ENCODE measurements at regions not wholly inside any gene's neighbourhood (a gene's known extent, or its start where the extent isn't known, plus 50 kb on each side); places are given as distances from the start of the nearest gene placed in this dataset.

DNA sequence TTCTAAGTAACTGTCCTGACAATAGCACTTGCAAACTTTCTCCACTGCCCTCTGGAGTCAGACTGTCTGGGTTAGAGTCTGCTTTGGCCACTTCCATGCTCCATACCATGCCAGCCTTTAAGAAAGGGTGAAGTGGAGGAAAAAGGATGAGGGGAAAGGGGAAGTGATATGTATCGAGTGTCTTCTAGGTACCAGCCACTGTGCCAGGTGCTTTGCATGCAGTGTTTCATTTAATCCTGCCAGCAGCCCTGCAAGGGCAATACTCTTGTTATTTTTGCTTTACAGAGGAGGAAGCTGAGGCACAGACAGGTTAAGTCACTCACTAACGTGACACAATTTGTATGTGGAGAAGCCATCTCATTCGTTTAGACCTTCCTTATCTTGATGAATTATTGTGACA, 55.6 kb downstream of the RTL9 start:
- WGBS (ENCODE audit: extremely low coverage, insufficient coverage, low lambda C conversion rate): no CpG with 5 or more reads among the region's 3 CpGs
- no peak overlapping the region for H3K4ac ChIP-seq (ENCODE audit: low read depth, low read length)
- no peak overlapping the region for H2BK120ac ChIP-seq (ENCODE audit: low read depth, low read length)
- H3K4me3 ChIP-seq (ENCODE audit: low read length): no peak overlapping the region
- DNase-seq: no peak
- H2BK15ac ChIP-seq (replicated peaks; ENCODE audit: low read depth): no peak overlapping the region
- H2AK5ac ChIP-seq (ENCODE audit: low read length): no peak overlapping the region
- no peak overlapping the region for H3K27ac ChIP-seq (ENCODE audit: low read depth, low read length)
- H3K18ac ChIP-seq (ENCODE audit: low read length): no peak overlapping the region
- H3K23ac ChIP-seq (ENCODE audit: low read length): no peak overlapping the region
- H4K5ac ChIP-seq (ENCODE audit: low read length): no peak overlapping the region
- H2BK5ac ChIP-seq (ENCODE audit: low read length): no peak overlapping the region
- no peaks in the 10 kb centered on the region for H3K79me2 ChIP-seq (ENCODE audit: control insufficient read depth, insufficient read depth, low read length)
- no peaks in the 10 kb centered on the region for H3K27me3 ChIP-seq (ENCODE audit: insufficient read depth, low read length, poor library complexity)
- H4K8ac ChIP-seq (ENCODE audit: low read depth, low read length): no peak overlapping the region
- no peaks in the 10 kb centered on the region for H3K79me1 ChIP-seq (ENCODE audit: low read length)
- no peak overlapping the region for H3K9ac ChIP-seq (ENCODE audit: low read length)
- H3K4me2 ChIP-seq (ENCODE audit: low read length): no peak overlapping the region
- H3K36me3 ChIP-seq (ENCODE audit: control insufficient read depth, insufficient read depth, low read length): no peaks in the 10 kb centered on the region
- H3K56ac ChIP-seq (ENCODE audit: low read length): no peak overlapping the region
- H3K4me1 ChIP-seq (ENCODE audit: control insufficient read depth, low read depth, low read length): no peaks in the 10 kb centered on the region

DNA sequence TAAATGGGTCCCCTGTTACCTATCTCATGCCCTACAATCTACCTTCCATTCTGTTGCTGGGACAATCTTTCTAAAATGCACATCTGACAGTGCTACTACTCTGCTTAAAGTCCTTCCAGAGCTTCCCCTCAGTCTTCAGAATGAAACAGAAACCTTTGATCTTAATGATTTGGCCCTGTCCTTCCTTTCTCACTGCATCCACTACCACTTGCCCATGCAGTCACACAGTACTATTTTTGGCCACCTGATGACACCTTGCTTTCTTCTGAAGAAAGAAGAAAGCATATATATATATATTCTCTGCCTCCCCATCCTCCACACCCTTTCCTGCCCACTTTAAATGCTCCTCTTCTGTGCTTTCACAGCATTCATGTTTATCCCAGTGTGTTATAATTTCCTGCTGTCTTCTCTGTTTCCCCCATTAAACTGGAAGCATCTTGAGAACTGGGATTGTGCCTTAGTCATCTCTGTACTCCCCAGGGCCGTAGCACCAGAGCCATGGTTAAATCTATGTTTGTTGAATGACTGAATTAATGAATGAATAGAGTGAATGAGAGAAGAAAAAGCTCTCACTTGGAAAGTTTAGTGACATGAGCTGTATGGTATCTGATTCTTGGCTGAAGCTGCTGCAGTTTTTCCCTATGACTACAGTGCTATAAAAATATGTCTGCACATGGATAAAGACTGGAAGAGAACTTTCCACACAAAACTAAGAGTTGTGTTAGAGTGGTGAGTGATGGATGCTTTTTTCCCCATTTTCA, 56.2 kb downstream of the RTL9 start:
- Histone ChIP-seq H3K4me2 (ENCODE audit: low read length) (no peak overlapping the region), H2BK5ac (ENCODE audit: low read length) (no peak overlapping the region), H2AK5ac (ENCODE audit: low read length) (no peak overlapping the region), H3K56ac (ENCODE audit: low read length) (no peak overlapping the region), H3K18ac (ENCODE audit: low read length) (no peak overlapping the region), H3K79me2 (ENCODE audit: control insufficient read depth, insufficient read depth, low read length) (no peaks in the 10 kb centered on the region), H2BK120ac (ENCODE audit: low read depth, low read length) (no peak overlapping the region), H4K8ac (ENCODE audit: low read depth, low read length) (no peak overlapping the region), H2BK15ac (replicated peaks; ENCODE audit: low read depth) (no peak overlapping the region), H4K5ac (ENCODE audit: low read length) (no peak overlapping the region), H3K4me1 (ENCODE audit: control insufficient read depth, low read depth, low read length) (no peaks in the 10 kb centered on the region), H3K27me3 (ENCODE audit: insufficient read depth, low read length, poor library complexity) (no peaks in the 10 kb centered on the region), H3K36me3 (ENCODE audit: control insufficient read depth, insufficient read depth, low read length) (no peaks in the 10 kb centered on the region), H3K79me1 (ENCODE audit: low read length) (no peaks in the 10 kb centered on the region), H3K4me3 (ENCODE audit: low read length) (no peak overlapping the region), H3K9ac (ENCODE audit: low read length) (no peak overlapping the region), H3K23ac (ENCODE audit: low read length) (no peak overlapping the region), H3K27ac (ENCODE audit: low read depth, low read length) (no peak overlapping the region), H3K4ac (ENCODE audit: low read depth, low read length) (no peak overlapping the region)
- WGBS (ENCODE audit: extremely low coverage, insufficient coverage, low lambda C conversion rate): no CpG with 5 or more reads among the region's 1 CpG
- DNase-seq: no peak

GRCh38 chrX:110415440-110416170, 57.0 kb downstream of the RTL9 start:
- Histone ChIP-seq H3K79me2 (ENCODE audit: control insufficient read depth, insufficient read depth, low read length) (no peaks in the 10 kb centered on the region), H3K4me1 (ENCODE audit: control insufficient read depth, low read depth, low read length) (no peaks in the 10 kb centered on the region)
- no CpG with 5 or more reads among the region's 6 CpGs for WGBS (ENCODE audit: extremely low coverage, insufficient coverage, low lambda C conversion rate)

DNA sequence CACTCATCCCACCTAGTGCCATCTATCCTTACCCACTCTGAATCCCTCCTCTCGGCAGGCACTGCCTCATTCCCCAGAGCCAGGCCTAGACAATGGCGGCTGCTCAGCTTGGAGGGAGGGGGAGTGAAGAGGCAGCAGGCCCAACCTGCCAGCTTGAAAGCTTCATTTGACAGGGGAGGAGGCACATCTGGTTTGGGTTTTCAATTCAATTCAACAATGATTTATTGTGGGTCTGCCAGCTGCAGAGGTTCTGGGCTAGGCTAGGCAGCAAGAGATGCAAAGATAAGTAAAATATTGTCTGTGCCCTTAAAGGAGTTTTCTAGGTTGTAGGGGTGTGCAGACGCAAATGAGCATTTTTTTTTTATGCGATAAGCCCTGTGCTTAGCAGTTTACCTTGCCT, 58.5 kb downstream of the RTL9 start:
- Histone ChIP-seq H3K18ac (ENCODE audit: low read length) (no peak overlapping the region), H3K4me2 (ENCODE audit: low read length) (no peak overlapping the region), H4K8ac (ENCODE audit: low read depth, low read length) (no peak overlapping the region), H3K23ac (ENCODE audit: low read length) (no peak overlapping the region), H2AK5ac (ENCODE audit: low read length) (no peak overlapping the region), H4K5ac (ENCODE audit: low read length) (no peak overlapping the region), H3K36me3 (ENCODE audit: control insufficient read depth, insufficient read depth, low read length) (no peaks in the 10 kb centered on the region), H3K27me3 (ENCODE audit: insufficient read depth, low read length, poor library complexity) (no peaks in the 10 kb centered on the region), H2BK120ac (ENCODE audit: low read depth, low read length) (no peak overlapping the region), H3K27ac (ENCODE audit: low read depth, low read length) (no peak overlapping the region), H3K9ac (ENCODE audit: low read length) (no peak overlapping the region), H3K79me1 (ENCODE audit: low read length) (no peaks in the 10 kb centered on the region), H2BK15ac (replicated peaks; ENCODE audit: low read depth) (no peak overlapping the region), H3K4me3 (ENCODE audit: low read length) (no peak overlapping the region), H3K79me2 (ENCODE audit: control insufficient read depth, insufficient read depth, low read length) (no peaks in the 10 kb centered on the region), H3K4ac (ENCODE audit: low read depth, low read length) (no peak overlapping the region), H3K56ac (ENCODE audit: low read length) (no peak overlapping the region), H3K4me1 (ENCODE audit: control insufficient read depth, low read depth, low read length) (no peaks in the 10 kb centered on the region), H2BK5ac (ENCODE audit: low read length) (no peak overlapping the region)
- no peak for DNase-seq
- no CpG with 5 or more reads among the region's 4 CpGs for WGBS (ENCODE audit: extremely low coverage, insufficient coverage, low lambda C conversion rate)

More at GRCh38 chrX:110415440-110416170, 57.0 kb downstream of the RTL9 start:
- Histone ChIP-seq H2BK15ac (replicated peaks; ENCODE audit: low read depth) (no peak overlapping the region), H3K4ac (ENCODE audit: low read depth, low read length) (no peak overlapping the region), H2AK5ac (ENCODE audit: low read length) (no peak overlapping the region), H4K5ac (ENCODE audit: low read length) (no peak overlapping the region), H3K18ac (ENCODE audit: low read length) (no peak overlapping the region), H3K23ac (ENCODE audit: low read length) (no peak overlapping the region), H3K4me3 (ENCODE audit: low read length) (no peak overlapping the region), H3K79me1 (ENCODE audit: low read length) (no peaks in the 10 kb centered on the region), H3K36me3 (ENCODE audit: control insufficient read depth, insufficient read depth, low read length) (no peaks in the 10 kb centered on the region), H3K27ac (ENCODE audit: low read depth, low read length) (no peak overlapping the region), H2BK120ac (ENCODE audit: low read depth, low read length) (no peak overlapping the region), H3K27me3 (ENCODE audit: insufficient read depth, low read length, poor library complexity) (no peaks in the 10 kb centered on the region), H4K8ac (ENCODE audit: low read depth, low read length) (no peak overlapping the region), H3K4me2 (ENCODE audit: low read length) (no peak overlapping the region), H2BK5ac (ENCODE audit: low read length) (no peak overlapping the region), H3K9ac (ENCODE audit: low read length) (no peak overlapping the region), H3K56ac (ENCODE audit: low read length) (no peak overlapping the region)
- no peak for DNase-seq

- Histone ChIP-seq H4K5ac (ENCODE audit: low read length) (no peak overlapping the region), H3K27me3 (ENCODE audit: insufficient read depth, low read length, poor library complexity) (no peaks in the 10 kb centered on the region), H3K79me1 (ENCODE audit: low read length) (no peaks in the 10 kb centered on the region), H2AK5ac (ENCODE audit: low read length) (no peak overlapping the region), H3K4ac (ENCODE audit: low read depth, low read length) (no peak overlapping the region), H3K23ac (ENCODE audit: low read length) (no peak overlapping the region), H3K79me2 (ENCODE audit: control insufficient read depth, insufficient read depth, low read length) (no peaks in the 10 kb centered on the region), H3K4me2 (ENCODE audit: low read length) (no peak overlapping the region), H3K56ac (ENCODE audit: low read length) (no peak overlapping the region), H3K4me3 (ENCODE audit: low read length) (no peak overlapping the region), H2BK120ac (ENCODE audit: low read depth, low read length) (no peak overlapping the region), H2BK15ac (replicated peaks; ENCODE audit: low read depth) (no peak overlapping the region), H3K36me3 (ENCODE audit: control insufficient read depth, insufficient read depth, low read length) (no peaks in the 10 kb centered on the region), H3K9ac (ENCODE audit: low read length) (no peak overlapping the region), H3K18ac (ENCODE audit: low read length) (no peak overlapping the region), H3K27ac (ENCODE audit: low read depth, low read length) (no peak overlapping the region), H2BK5ac (ENCODE audit: low read length) (no peak overlapping the region), H3K4me1 (ENCODE audit: control insufficient read depth, low read depth, low read length) (no peaks in the 10 kb centered on the region), H4K8ac (ENCODE audit: low read depth, low read length) (no peak overlapping the region)
- WGBS (ENCODE audit: extremely low coverage, insufficient coverage, low lambda C conversion rate): no CpG with 5 or more reads among the region's 22 CpGs
- peak; percentile 74 for DNase-seq
Measured at GRCh38 chrX:110418316-110419235, 59.9 kb downstream of the RTL9 start.
